H1 (cell line): ENCODE measurements at regions not wholly inside any gene's neighbourhood (a gene's known extent, or its start where the extent isn't known, plus 50 kb on each side); places are given as distances from the start of the nearest gene placed in this dataset.

Experiments used
- CTCF ChIA-PET: fragments of 300-600 bp; sonication (Branson Sonifier 250); formaldehyde crosslinking; loops from one replicate; lab custom pipeline; 2021; ENCODE audit not compliant: partially characterized antibody; lab: Charles Lee
- POLR2A ChIA-PET: fragments of 300-600 bp; sonication (Branson Sonifier 250); formaldehyde crosslinking; loops from one replicate; lab custom pipeline; 2021; ENCODE audit warnings: inconsistent platforms; ENCODE audit not compliant: partially characterized antibody; lab: Charles Lee
- DNase-seq, 2 experiments: peaks; one replicate each; pipeline versions ENCODE4 v3.0.0 to v3.0.0-alpha.2; 2010 to 2022; ENCODE audit warnings: low spot score in 2 of 2, low read depth in 1 of 2, mixed read lengths in 1 of 2
- FAIRE-seq: peaks from 2 replicates; lab custom pipeline; 2011; peaks lifted over from hg19 to GRCh38; lab: Jason Lieb, UNC
- H2AFZ ChIP-seq: 2 replicates; pipeline ENCODE4 v1.8.1; 2012; ENCODE audit warnings: low read length, inconsistent platforms
- H2AK5ac ChIP-seq: 2 replicates; pipeline ENCODE4 v1.6.1; 2013; ENCODE audit warnings: low read depth, low read length
- H2BK120ac ChIP-seq: replicated peaks from 2 replicates; pipeline ENCODE3; 2013; ENCODE audit warnings: low read depth, low read length, inconsistent platforms
- H2BK12ac ChIP-seq: 2 replicates; pipeline ENCODE4 v1.6.1; 2013; ENCODE audit warnings: low read depth, low read length
- H2BK15ac ChIP-seq: 2 replicates; pipeline ENCODE4 v1.6.1; 2013; ENCODE audit warnings: low read length
- H2BK20ac ChIP-seq: 2 replicates; pipeline ENCODE4 v1.6.1; 2013; ENCODE audit warnings: low read length
- H2BK5ac ChIP-seq: 2 replicates; pipeline ENCODE4 v1.6.1; 2013; ENCODE audit warnings: low read depth, low read length
- H3K14ac ChIP-seq: 2 replicates; pipeline ENCODE4 v1.6.1; 2013; ENCODE audit warnings: inconsistent platforms; ENCODE audit not compliant: insufficient read length
- H3K18ac ChIP-seq: 2 replicates; pipeline ENCODE4 v1.6.1; 2013; ENCODE audit warnings: low read length; ENCODE audit errors: extremely low read depth
- H3K23ac ChIP-seq: 2 replicates; pipeline ENCODE4 v1.6.1; 2013; ENCODE audit warnings: inconsistent platforms; ENCODE audit not compliant: insufficient read length
- H3K23me2 ChIP-seq: 2 replicates; pipeline ENCODE4 v1.6.1; 2013; ENCODE audit warnings: low read depth, low read length
- H3K27ac ChIP-seq: 2 replicates; pipeline ENCODE4 v1.6.1; 2011; ENCODE audit warnings: low read depth, low read length, inconsistent platforms
- H3K27me3 ChIP-seq, 4 experiments: replicated peaks in 1 of 4; 1 replicate in 1 of 4; 2 replicates in 3 of 4; pipeline versions ENCODE4 v1.6.1 to v1.8.1; 2011 to 2013; ENCODE audit warnings: low read length in 3 of 4, mild to moderate bottlenecking in 3 of 4, inconsistent platforms in 2 of 4, mixed read lengths in 2 of 4, moderate library complexity in 1 of 4; ENCODE audit not compliant: control insufficient read depth in 3 of 4, insufficient read depth in 3 of 4; ENCODE audit errors: extremely low read depth in 1 of 4
- H3K36me3 ChIP-seq, 4 experiments: 2 replicates each; pipeline versions ENCODE4 v1.6.1 to v1.8.1; 2011 to 2013; ENCODE audit warnings: mild to moderate bottlenecking in 4 of 4, low read length in 3 of 4, moderate library complexity in 2 of 4, control low read depth in 1 of 4, inconsistent platforms in 1 of 4; ENCODE audit not compliant: insufficient read depth in 4 of 4, control insufficient read depth in 2 of 4
- H3K4ac ChIP-seq: replicated peaks from 2 replicates; pipeline ENCODE3; 2013; ENCODE audit warnings: low read length, low read depth, mixed read lengths, inconsistent platforms; ENCODE audit not compliant: insufficient read length
- H3K4me1 ChIP-seq, 4 experiments: replicated peaks in 1 of 4; 1 replicate in 1 of 4; 2 replicates in 3 of 4; pipeline versions ENCODE4 v1.6.1 to v1.8.1; 2011 to 2013; ENCODE audit warnings: low read length in 3 of 4, inconsistent platforms in 2 of 4, mixed read lengths in 1 of 4; ENCODE audit not compliant: insufficient read depth in 4 of 4, control insufficient read depth in 3 of 4
- H3K4me2 ChIP-seq, 2 experiments: 2 replicates each; pipeline versions ENCODE4 v1.6.1 to v1.8.1; 2011 to 2013; ENCODE audit warnings: low read depth in 2 of 2, low read length in 2 of 2, control low read depth in 1 of 2, inconsistent platforms in 1 of 2, mild to moderate bottlenecking in 1 of 2; ENCODE audit not compliant: insufficient read depth in 1 of 2
- H3K4me3 ChIP-seq, 4 experiments: fragments of 200-600, 300-600 bp in 1 of 4; sonication (generic), shearing (Covaris generic), sonication (Bioruptor Twin) in 1 of 4; 2 replicates each; pipeline versions ENCODE4 v1.5.1 to v1.8.1; 2011 to 2016; ENCODE audit warnings: low read length in 4 of 4, low read depth in 3 of 4, control low read depth in 2 of 4, inconsistent platforms in 2 of 4, mild to moderate bottlenecking in 2 of 4, mixed read lengths in 1 of 4, moderate library complexity in 1 of 4; ENCODE audit not compliant: insufficient read depth in 2 of 4; ENCODE audit errors: extremely low read depth in 1 of 4
- H3K56ac ChIP-seq: replicated peaks from 2 replicates; pipeline ENCODE3; 2013; ENCODE audit warnings: low read depth, mild to moderate bottlenecking, mixed read lengths, low read length, inconsistent platforms; ENCODE audit not compliant: insufficient read length
- H3K79me1 ChIP-seq: 2 replicates; pipeline ENCODE4 v1.6.1; 2013; ENCODE audit warnings: low read depth, low read length, control low read depth
- H3K79me2 ChIP-seq, 2 experiments: 2 replicates each; pipeline versions ENCODE4 v1.6.1 to v1.8.1; 2012 to 2013; ENCODE audit warnings: low read length in 2 of 2, mild to moderate bottlenecking in 2 of 2, inconsistent platforms in 1 of 2; ENCODE audit not compliant: insufficient read depth in 2 of 2, control insufficient read depth in 1 of 2
- H3K9ac ChIP-seq, 4 experiments: replicated peaks in 1 of 4; 1 replicate in 1 of 4; 2 replicates in 3 of 4; pipeline versions ENCODE4 v1.6.1 to v1.8.1; 2011 to 2013; ENCODE audit warnings: low read depth in 3 of 4, low read length in 3 of 4, control low read depth in 2 of 4, mild to moderate bottlenecking in 2 of 4, moderate library complexity in 2 of 4, inconsistent platforms in 1 of 4; ENCODE audit errors: extremely low read depth in 1 of 4
- H3K9me3 ChIP-seq, 2 experiments: 2 replicates each; pipeline versions ENCODE4 v1.6.1 to v1.8.1; 2012 to 2013; ENCODE audit warnings: mild to moderate bottlenecking in 2 of 2, moderate library complexity in 2 of 2, control low read depth in 1 of 2, inconsistent platforms in 1 of 2, low read depth in 1 of 2, low read length in 1 of 2, mixed read lengths in 1 of 2; ENCODE audit not compliant: insufficient read depth in 2 of 2
- H4K20me1 ChIP-seq, 2 experiments: replicated peaks in 1 of 2; 2 replicates each; pipeline versions ENCODE3 to v1.8.1; 2011 to 2013; ENCODE audit warnings: inconsistent platforms in 2 of 2, low read length in 2 of 2, mild to moderate bottlenecking in 1 of 2; ENCODE audit not compliant: insufficient read depth in 2 of 2, control insufficient read depth in 1 of 2
- H4K5ac ChIP-seq: 2 replicates; pipeline ENCODE4 v1.6.1; 2013; ENCODE audit warnings: low read length, low read depth, mixed read lengths, inconsistent platforms; ENCODE audit not compliant: insufficient read length
- H4K8ac ChIP-seq: 2 replicates; pipeline ENCODE4 v1.8.0; 2013; ENCODE audit warnings: mild to moderate bottlenecking, moderate library complexity, low read length, inconsistent platforms; ENCODE audit not compliant: insufficient read depth; ENCODE audit errors: extremely low read depth
- H4K91ac ChIP-seq: replicated peaks from 2 replicates; pipeline ENCODE3; 2013; ENCODE audit warnings: low read length, mixed read lengths, inconsistent platforms; ENCODE audit not compliant: insufficient read length
- ATF2 ChIP-seq: IDR thresholded peaks from 2 replicates; pipeline ENCODE4 v1.6.1; 2012; ENCODE audit warnings: low read length, inconsistent platforms
- ATF3 ChIP-seq: IDR thresholded peaks from 2 replicates; pipeline ENCODE4 v1.6.1; 2011; ENCODE audit warnings: low read depth, mild to moderate bottlenecking, low read length; ENCODE audit not compliant: insufficient read depth
- CBX5 ChIP-seq: fragments of 300-800, 300-1000 bp; sonication (generic); IDR thresholded peaks from 2 replicates; pipeline ENCODE4 v1.7.1; 2016; ENCODE audit warnings: antibody characterized with exemption, low read length, low read depth
- CEBPB ChIP-seq: IDR thresholded peaks from 2 replicates; pipeline ENCODE4 v1.6.1; 2012; ENCODE audit warnings: low read depth, low read length
- FOSL1 ChIP-seq: IDR thresholded peaks from 2 replicates; pipeline ENCODE4 v1.6.1; 2011; ENCODE audit warnings: mild to moderate bottlenecking, low read depth, low read length, moderate library complexity; ENCODE audit not compliant: insufficient read depth
- GABPA ChIP-seq: IDR thresholded peaks from 2 replicates; pipeline ENCODE4 v1.6.1; 2011; ENCODE audit warnings: mild to moderate bottlenecking, low read length, moderate library complexity, borderline replicate concordance; ENCODE audit not compliant: insufficient read depth
- KDM4A ChIP-seq: IDR thresholded peaks from one replicate; pipeline ENCODE4 v1.7.1; 2012; ENCODE audit warnings: low read depth, mild to moderate bottlenecking, moderate library complexity, low read length, inconsistent platforms; ENCODE audit not compliant: severe bottlenecking
- NANOG ChIP-seq: IDR thresholded peaks from 2 replicates; pipeline ENCODE4 v1.6.1; 2011; ENCODE audit warnings: low read length, low read depth, mild to moderate bottlenecking, inconsistent platforms; ENCODE audit not compliant: insufficient read depth, poor library complexity, severe bottlenecking
- NRF1 ChIP-seq: IDR thresholded peaks from 2 replicates; pipeline ENCODE4 v1.6.1; 2011; ENCODE audit warnings: mild to moderate bottlenecking, low read depth, low read length, improper control_type of control experiment
- POLR2A ChIP-seq, 2 experiments: IDR thresholded peaks; 1 replicate in 1 of 2; 2 replicates in 1 of 2; pipeline ENCODE4 v1.6.1; 2011; ENCODE audit warnings: low read depth in 2 of 2, low read length in 2 of 2, mild to moderate bottlenecking in 2 of 2; ENCODE audit errors: control extremely low read depth in 1 of 2
- RXRA ChIP-seq: IDR thresholded peaks from 2 replicates; pipeline ENCODE4 v1.6.1; 2011; ENCODE audit warnings: low read depth, mild to moderate bottlenecking, low read length, moderate library complexity; ENCODE audit not compliant: insufficient read depth
- SIX5 ChIP-seq: IDR thresholded peaks from 2 replicates; pipeline ENCODE4 v1.6.1; 2011; ENCODE audit warnings: mild to moderate bottlenecking, low read depth, low read length
- SP2 ChIP-seq: IDR thresholded peaks from 2 replicates; pipeline ENCODE4 v1.6.1; 2012; ENCODE audit warnings: mild to moderate bottlenecking, low read length, inconsistent platforms
- WGBS, 2 experiments: shearing (Covaris generic) in 1 of 2; methylation state at CpG; one replicate each; pipeline versions ENCODE4 v1.1.6 to v1.1.7; 2013 to 2015; ENCODE audit warnings: low lambda C conversion rate in 2 of 2, mixed read lengths in 2 of 2, inconsistent platforms in 1 of 2, low coverage in 1 of 2, missing lambda C conversion rate in 1 of 2; ENCODE audit not compliant: insufficient replicate concordance in 2 of 2, insufficient coverage in 1 of 2, insufficient read length in 1 of 2; ENCODE audit errors: extremely low coverage in 1 of 2, missing lambda C conversion rate in 1 of 2; 5-methylcytosine and 5-hydroxymethylcytosine counted together

- no peak overlapping the region for H3K4ac ChIP-seq
- no peak overlapping the region for H2BK5ac ChIP-seq
- H2AK5ac ChIP-seq = no peak overlapping the region
- no peaks in the 10 kb centered on the region for H3K9me3 ChIP-seq
- no peak overlapping the region for H2BK12ac ChIP-seq
- H2BK20ac ChIP-seq = no peak overlapping the region
- H4K8ac ChIP-seq = no peak overlapping the region
- no peak overlapping the region for H3K23ac ChIP-seq
- ChIA-PET POLR2A (no interaction called here), CTCF (interaction anchor here (0.7 to 3.0 kb wide), 3 partner anchors 40 to 454 kb away, joined by 3 to 9 read pairs (median 3); no protein-coding TSS in a partner anchor)
- FAIRE-seq (no peak), DNase-seq (no peak)
- H4K5ac ChIP-seq = no peak overlapping the region
- H3K56ac ChIP-seq = no peak overlapping the region
- peak overlapping the region; percentile 51; the same call in 1 of the 2 replicates for H2AFZ ChIP-seq
- H3K18ac ChIP-seq = no peak overlapping the region
- no peaks in the 10 kb centered on the region for H3K4me1 ChIP-seq
- H3K27me3 ChIP-seq = no peaks in the 10 kb centered on the region
- H2BK120ac ChIP-seq = no peak overlapping the region
- no peak overlapping the region for H3K4me2 ChIP-seq
- H3K9ac ChIP-seq = no peak overlapping the region
- no peak overlapping the region for H3K14ac ChIP-seq
- no peak overlapping the region; the same call in 1 of the 2 replicates for H3K27ac ChIP-seq
- 95% methylated on average over 3 of the region's 3 CpGs; no CpG with 5 or more reads in 1 of the 2 experiments for WGBS, 2 experiments
- H3K23me2 ChIP-seq = no peaks in the 10 kb centered on the region
- no peaks in the 10 kb centered on the region for H4K20me1 ChIP-seq
- no peak overlapping the region for H2BK15ac ChIP-seq
- H4K91ac ChIP-seq = no peak overlapping the region
- H3K4me3 ChIP-seq = no peak overlapping the region
- no peaks in the 10 kb centered on the region for H3K36me3 ChIP-seq
- H3K79me2 ChIP-seq = no peaks in the 10 kb centered on the region
- H3K79me1 ChIP-seq = no peaks in the 10 kb centered on the region
- no peak for TF ChIP-seq CBX5
- TF ChIP-seq ATF3 = no peak
- no peak for TF ChIP-seq SP2
- TF ChIP-seq FOSL1 = no peak
- TF ChIP-seq NRF1 = no peak
- TF ChIP-seq ATF2 = no peak
- no peak for TF ChIP-seq SIX5
- TF ChIP-seq RXRA = no peak
- no peak for TF ChIP-seq POLR2A (IDR thresholded peaks at IDR 0.05; ENCODE audit: control extremely low read depth in 1 of 2, low read depth in 2 of 2, low read length in 2 of 2)
- TF ChIP-seq CEBPB = no peak
- TF ChIP-seq NANOG = no peak
- no peak for TF ChIP-seq KDM4A
- no peak for TF ChIP-seq GABPA
Measured at GRCh38 chr12:65649126-65649525, 175.2 kb upstream of the HMGA2 start.
